H1 (cell line): ENCODE measurements at regions not wholly inside any gene's neighbourhood (a gene's known extent, or its start where the extent isn't known, plus 50 kb on each side); places are given as distances from the start of the nearest gene placed in this dataset.

ENCODE experiments used
- CTCF ChIA-PET: fragments of 300-600 bp; sonication (Branson Sonifier 250); formaldehyde crosslinking; loops from one replicate; lab custom pipeline; 2021; ENCODE audit not compliant: partially characterized antibody; lab: Charles Lee
- POLR2A ChIA-PET: fragments of 300-600 bp; sonication (Branson Sonifier 250); formaldehyde crosslinking; loops from one replicate; lab custom pipeline; 2021; ENCODE audit warnings: inconsistent platforms; ENCODE audit not compliant: partially characterized antibody; lab: Charles Lee
- DNase-seq, 2 experiments: peaks; one replicate each; pipeline versions ENCODE4 v3.0.0 to v3.0.0-alpha.2; 2010 to 2022; ENCODE audit warnings: low spot score in 2 of 2, low read depth in 1 of 2, mixed read lengths in 1 of 2
- FAIRE-seq: peaks from 2 replicates; lab custom pipeline; 2011; peaks lifted over from hg19 to GRCh38; lab: Jason Lieb, UNC
- H2AFZ ChIP-seq: 2 replicates; pipeline ENCODE4 v1.8.1; 2012; ENCODE audit warnings: low read length, inconsistent platforms
- H2AK5ac ChIP-seq: 2 replicates; pipeline ENCODE4 v1.6.1; 2013; ENCODE audit warnings: low read depth, low read length
- H2BK120ac ChIP-seq: replicated peaks from 2 replicates; pipeline ENCODE3; 2013; ENCODE audit warnings: low read depth, low read length, inconsistent platforms
- H2BK12ac ChIP-seq: 2 replicates; pipeline ENCODE4 v1.6.1; 2013; ENCODE audit warnings: low read depth, low read length
- H2BK15ac ChIP-seq: 2 replicates; pipeline ENCODE4 v1.6.1; 2013; ENCODE audit warnings: low read length
- H2BK20ac ChIP-seq: 2 replicates; pipeline ENCODE4 v1.6.1; 2013; ENCODE audit warnings: low read length
- H2BK5ac ChIP-seq: 2 replicates; pipeline ENCODE4 v1.6.1; 2013; ENCODE audit warnings: low read depth, low read length
- H3K14ac ChIP-seq: 2 replicates; pipeline ENCODE4 v1.6.1; 2013; ENCODE audit warnings: inconsistent platforms; ENCODE audit not compliant: insufficient read length
- H3K18ac ChIP-seq: 2 replicates; pipeline ENCODE4 v1.6.1; 2013; ENCODE audit warnings: low read length; ENCODE audit errors: extremely low read depth
- H3K23ac ChIP-seq: 2 replicates; pipeline ENCODE4 v1.6.1; 2013; ENCODE audit warnings: inconsistent platforms; ENCODE audit not compliant: insufficient read length
- H3K23me2 ChIP-seq: 2 replicates; pipeline ENCODE4 v1.6.1; 2013; ENCODE audit warnings: low read depth, low read length
- H3K27ac ChIP-seq: 2 replicates; pipeline ENCODE4 v1.6.1; 2011; ENCODE audit warnings: low read depth, low read length, inconsistent platforms
- H3K27me3 ChIP-seq, 4 experiments: replicated peaks in 1 of 4; 1 replicate in 1 of 4; 2 replicates in 3 of 4; pipeline versions ENCODE4 v1.6.1 to v1.8.1; 2011 to 2013; ENCODE audit warnings: low read length in 3 of 4, mild to moderate bottlenecking in 3 of 4, inconsistent platforms in 2 of 4, mixed read lengths in 2 of 4, moderate library complexity in 1 of 4; ENCODE audit not compliant: control insufficient read depth in 3 of 4, insufficient read depth in 3 of 4; ENCODE audit errors: extremely low read depth in 1 of 4
- H3K36me3 ChIP-seq, 4 experiments: 2 replicates each; pipeline versions ENCODE4 v1.6.1 to v1.8.1; 2011 to 2013; ENCODE audit warnings: mild to moderate bottlenecking in 4 of 4, low read length in 3 of 4, moderate library complexity in 2 of 4, control low read depth in 1 of 4, inconsistent platforms in 1 of 4; ENCODE audit not compliant: insufficient read depth in 4 of 4, control insufficient read depth in 2 of 4
- H3K4ac ChIP-seq: replicated peaks from 2 replicates; pipeline ENCODE3; 2013; ENCODE audit warnings: low read length, low read depth, mixed read lengths, inconsistent platforms; ENCODE audit not compliant: insufficient read length
- H3K4me1 ChIP-seq, 4 experiments: replicated peaks in 1 of 4; 1 replicate in 1 of 4; 2 replicates in 3 of 4; pipeline versions ENCODE4 v1.6.1 to v1.8.1; 2011 to 2013; ENCODE audit warnings: low read length in 3 of 4, inconsistent platforms in 2 of 4, mixed read lengths in 1 of 4; ENCODE audit not compliant: insufficient read depth in 4 of 4, control insufficient read depth in 3 of 4
- H3K4me2 ChIP-seq, 2 experiments: 2 replicates each; pipeline versions ENCODE4 v1.6.1 to v1.8.1; 2011 to 2013; ENCODE audit warnings: low read depth in 2 of 2, low read length in 2 of 2, control low read depth in 1 of 2, inconsistent platforms in 1 of 2, mild to moderate bottlenecking in 1 of 2; ENCODE audit not compliant: insufficient read depth in 1 of 2
- H3K4me3 ChIP-seq, 4 experiments: fragments of 200-600, 300-600 bp in 1 of 4; sonication (generic), shearing (Covaris generic), sonication (Bioruptor Twin) in 1 of 4; 2 replicates each; pipeline versions ENCODE4 v1.5.1 to v1.8.1; 2011 to 2016; ENCODE audit warnings: low read length in 4 of 4, low read depth in 3 of 4, control low read depth in 2 of 4, inconsistent platforms in 2 of 4, mild to moderate bottlenecking in 2 of 4, mixed read lengths in 1 of 4, moderate library complexity in 1 of 4; ENCODE audit not compliant: insufficient read depth in 2 of 4; ENCODE audit errors: extremely low read depth in 1 of 4
- H3K56ac ChIP-seq: replicated peaks from 2 replicates; pipeline ENCODE3; 2013; ENCODE audit warnings: low read depth, mild to moderate bottlenecking, mixed read lengths, low read length, inconsistent platforms; ENCODE audit not compliant: insufficient read length
- H3K79me1 ChIP-seq: 2 replicates; pipeline ENCODE4 v1.6.1; 2013; ENCODE audit warnings: low read depth, low read length, control low read depth
- H3K79me2 ChIP-seq, 2 experiments: 2 replicates each; pipeline versions ENCODE4 v1.6.1 to v1.8.1; 2012 to 2013; ENCODE audit warnings: low read length in 2 of 2, mild to moderate bottlenecking in 2 of 2, inconsistent platforms in 1 of 2; ENCODE audit not compliant: insufficient read depth in 2 of 2, control insufficient read depth in 1 of 2
- H3K9ac ChIP-seq, 4 experiments: replicated peaks in 1 of 4; 1 replicate in 1 of 4; 2 replicates in 3 of 4; pipeline versions ENCODE4 v1.6.1 to v1.8.1; 2011 to 2013; ENCODE audit warnings: low read depth in 3 of 4, low read length in 3 of 4, control low read depth in 2 of 4, mild to moderate bottlenecking in 2 of 4, moderate library complexity in 2 of 4, inconsistent platforms in 1 of 4; ENCODE audit errors: extremely low read depth in 1 of 4
- H3K9me3 ChIP-seq, 2 experiments: 2 replicates each; pipeline versions ENCODE4 v1.6.1 to v1.8.1; 2012 to 2013; ENCODE audit warnings: mild to moderate bottlenecking in 2 of 2, moderate library complexity in 2 of 2, control low read depth in 1 of 2, inconsistent platforms in 1 of 2, low read depth in 1 of 2, low read length in 1 of 2, mixed read lengths in 1 of 2; ENCODE audit not compliant: insufficient read depth in 2 of 2
- H4K20me1 ChIP-seq, 2 experiments: replicated peaks in 1 of 2; 2 replicates each; pipeline versions ENCODE3 to v1.8.1; 2011 to 2013; ENCODE audit warnings: inconsistent platforms in 2 of 2, low read length in 2 of 2, mild to moderate bottlenecking in 1 of 2; ENCODE audit not compliant: insufficient read depth in 2 of 2, control insufficient read depth in 1 of 2
- H4K5ac ChIP-seq: 2 replicates; pipeline ENCODE4 v1.6.1; 2013; ENCODE audit warnings: low read length, low read depth, mixed read lengths, inconsistent platforms; ENCODE audit not compliant: insufficient read length
- H4K8ac ChIP-seq: 2 replicates; pipeline ENCODE4 v1.8.0; 2013; ENCODE audit warnings: mild to moderate bottlenecking, moderate library complexity, low read length, inconsistent platforms; ENCODE audit not compliant: insufficient read depth; ENCODE audit errors: extremely low read depth
- H4K91ac ChIP-seq: replicated peaks from 2 replicates; pipeline ENCODE3; 2013; ENCODE audit warnings: low read length, mixed read lengths, inconsistent platforms; ENCODE audit not compliant: insufficient read length
- CEBPB ChIP-seq: IDR thresholded peaks from 2 replicates; pipeline ENCODE4 v1.6.1; 2012; ENCODE audit warnings: low read depth, low read length
- EZH2 ChIP-seq: fragments of 200-600 bp; sonication (generic); IDR thresholded peaks from 2 replicates; pipeline ENCODE4 v1.7.1; 2012; ENCODE audit warnings: low read depth, mild to moderate bottlenecking, moderate library complexity, low read length, inconsistent platforms; ENCODE audit not compliant: severe bottlenecking
- FOSL1 ChIP-seq: IDR thresholded peaks from 2 replicates; pipeline ENCODE4 v1.6.1; 2011; ENCODE audit warnings: mild to moderate bottlenecking, low read depth, low read length, moderate library complexity; ENCODE audit not compliant: insufficient read depth
- HDAC2 ChIP-seq, 2 experiments: fragments of 300-600 bp in 1 of 2; sonication (generic) in 1 of 2; IDR thresholded peaks; 2 replicates each; pipeline ENCODE4 v1.6.1; 2011 to 2012; ENCODE audit warnings: low read depth in 2 of 2, low read length in 2 of 2, mild to moderate bottlenecking in 2 of 2, moderate library complexity in 2 of 2, borderline replicate concordance in 1 of 2, inconsistent platforms in 1 of 2
- MAFK ChIP-seq: IDR thresholded peaks from 2 replicates; pipeline ENCODE4 v1.6.1; 2012; ENCODE audit warnings: low read depth, mild to moderate bottlenecking, improper control_type of control experiment, low read length
- MAX ChIP-seq: IDR thresholded peaks from 2 replicates; pipeline ENCODE4 v1.6.1; 2012; ENCODE audit warnings: inconsistent platforms
- NANOG ChIP-seq: IDR thresholded peaks from 2 replicates; pipeline ENCODE4 v1.6.1; 2011; ENCODE audit warnings: low read length, low read depth, mild to moderate bottlenecking, inconsistent platforms; ENCODE audit not compliant: insufficient read depth, poor library complexity, severe bottlenecking
- RNF2 ChIP-seq: fragments of 200-900, 300-1000 bp; sonication (generic); IDR thresholded peaks from 2 replicates; pipeline ENCODE4 v1.7.1; 2016; ENCODE audit warnings: borderline replicate concordance, low read depth, mild to moderate bottlenecking, antibody characterized with exemption, low read length; ENCODE audit not compliant: poor library complexity, severe bottlenecking; ENCODE audit errors: missing control alignments
- SIN3A ChIP-seq, 2 experiments: IDR thresholded peaks in 1 of 2; conservative IDR thresholded peaks in 1 of 2; 2 replicates each; pipeline ENCODE4 v1.6.1; 2011 to 2012; ENCODE audit warnings: low read length in 2 of 2, improper control_type of control experiment in 1 of 2, low read depth in 1 of 2, mild to moderate bottlenecking in 1 of 2
- TCF12 ChIP-seq: IDR thresholded peaks from 2 replicates; pipeline ENCODE4 v1.6.1; 2011; ENCODE audit warnings: low read depth, mild to moderate bottlenecking, low read length
- ZNF274 ChIP-seq: IDR thresholded peaks from 2 replicates; pipeline ENCODE4 v1.7.0; 2012; ENCODE audit warnings: low read length, borderline replicate concordance; ENCODE audit errors: extremely low read depth
- WGBS, 2 experiments: shearing (Covaris generic) in 1 of 2; methylation state at CpG; one replicate each; pipeline versions ENCODE4 v1.1.6 to v1.1.7; 2013 to 2015; ENCODE audit warnings: low lambda C conversion rate in 2 of 2, mixed read lengths in 2 of 2, inconsistent platforms in 1 of 2, low coverage in 1 of 2, missing lambda C conversion rate in 1 of 2; ENCODE audit not compliant: insufficient replicate concordance in 2 of 2, insufficient coverage in 1 of 2, insufficient read length in 1 of 2; ENCODE audit errors: extremely low coverage in 1 of 2, missing lambda C conversion rate in 1 of 2; 5-methylcytosine and 5-hydroxymethylcytosine counted together

GRCh38 chr6:126643352-126643751 is 303.4 kb downstream of the CENPW start:
- H3K4me3 ChIP-seq = no peak overlapping the region
- no peak overlapping the region for H2BK20ac ChIP-seq
- H3K36me3 ChIP-seq = no peaks in the 10 kb centered on the region
- H3K9ac ChIP-seq = no peak overlapping the region
- H3K4me2 ChIP-seq = no peak overlapping the region
- no peak overlapping the region for H3K27ac ChIP-seq
- DNase-seq = no peak
- no peak overlapping the region for H2BK12ac ChIP-seq
- no peak overlapping the region for H2AFZ ChIP-seq
- no peaks in the 10 kb centered on the region for H3K79me2 ChIP-seq
- H4K20me1 ChIP-seq = no peaks in the 10 kb centered on the region
- H3K27me3 ChIP-seq = no peaks in the 10 kb centered on the region
- H2BK15ac ChIP-seq = no peak overlapping the region
- H2BK5ac ChIP-seq = no peak overlapping the region
- no peak overlapping the region for H4K8ac ChIP-seq
- CTCF ChIA-PET = no interaction called here
- no peaks in the 10 kb centered on the region for H3K23me2 ChIP-seq
- no peak overlapping the region for H2BK120ac ChIP-seq
- H3K23ac ChIP-seq = no peak overlapping the region
- H4K5ac ChIP-seq = no peak overlapping the region
- no peak overlapping the region for H3K14ac ChIP-seq
- H3K4ac ChIP-seq = no peak overlapping the region
- H3K18ac ChIP-seq = no peak overlapping the region
- no peaks in the 10 kb centered on the region for H3K9me3 ChIP-seq
- H3K79me1 ChIP-seq = no peaks in the 10 kb centered on the region
- no peak overlapping the region for H2AK5ac ChIP-seq
- H3K56ac ChIP-seq = no peak overlapping the region
- POLR2A ChIA-PET = no interaction called here
- 90% methylated on average over 31 of the region's 33 CpGs; no CpG with 5 or more reads in 1 of the 2 experiments for WGBS, 2 experiments
- H3K4me1 ChIP-seq = no peaks in the 10 kb centered on the region; a peak in 1 of 7 replicates
- FAIRE-seq = no peak
- H4K91ac ChIP-seq = no peak overlapping the region
- TF ChIP-seq FOSL1 = no peak
- no peak for TF ChIP-seq RNF2
- no peak for TF ChIP-seq MAX
- no peak for TF ChIP-seq HDAC2 (IDR thresholded peaks at IDR 0.05; ENCODE audit: borderline replicate concordance in 1 of 2, low read depth in 2 of 2, low read length in 2 of 2)
- no peak for TF ChIP-seq ZNF274
- TF ChIP-seq MAFK = no peak
- no peak for TF ChIP-seq EZH2
- no peak for TF ChIP-seq SIN3A (conservative IDR thresholded peaks at IDR 0.05 in 1 of 2, IDR thresholded peaks at IDR 0.05 in 1 of 2; ENCODE audit: low read depth in 1 of 2, low read length in 2 of 2)
- TF ChIP-seq TCF12 = no peak
- TF ChIP-seq NANOG = no peak
- TF ChIP-seq CEBPB = no peak
